ENCODE measurements at regions not wholly inside any gene's neighbourhood (a gene's known extent, or its start where the extent isn't known, plus 50 kb on each side); places are given as distances from the start of the nearest gene placed in this dataset.

- Histone ChIP-seq H3K9me3 (ENCODE audit: insufficient read depth, low read length) (peaks cover 4% of the 10 kb centered on the region; the same call in 1 of the 2 replicates), H3K4me3 (ENCODE audit: insufficient read length, low read depth) (no peak overlapping the region), H3K36me3 (ENCODE audit: insufficient read depth, insufficient read length, low read length) (no peaks in the 10 kb centered on the region), H3K27me3 (ENCODE audit: insufficient read depth, insufficient read length) (no peaks in the 10 kb centered on the region), H3K4me1 (ENCODE audit: insufficient read depth, insufficient read length) (no peaks in the 10 kb centered on the region), H3K9ac (ENCODE audit: insufficient read length, low read depth) (no peak overlapping the region)
- no peak for TF ChIP-seq ZNF274 (IDR thresholded peaks at IDR 0.05; ENCODE audit: low read depth, low read length)
- no peak for TF ChIP-seq YY1 (IDR thresholded peaks at IDR 0.05; ENCODE audit: insufficient read depth, insufficient read length)
- TF ChIP-seq SUZ12 (IDR thresholded peaks at IDR 0.05; ENCODE audit: extremely low read depth, insufficient read depth, insufficient read length): no peak
- no peak for DNase-seq (ENCODE audit: low read depth, low spot score)
Observed at GRCh38 chr6:144588697-144589325, 303.7 kb downstream of the UTRN start.

DNA sequence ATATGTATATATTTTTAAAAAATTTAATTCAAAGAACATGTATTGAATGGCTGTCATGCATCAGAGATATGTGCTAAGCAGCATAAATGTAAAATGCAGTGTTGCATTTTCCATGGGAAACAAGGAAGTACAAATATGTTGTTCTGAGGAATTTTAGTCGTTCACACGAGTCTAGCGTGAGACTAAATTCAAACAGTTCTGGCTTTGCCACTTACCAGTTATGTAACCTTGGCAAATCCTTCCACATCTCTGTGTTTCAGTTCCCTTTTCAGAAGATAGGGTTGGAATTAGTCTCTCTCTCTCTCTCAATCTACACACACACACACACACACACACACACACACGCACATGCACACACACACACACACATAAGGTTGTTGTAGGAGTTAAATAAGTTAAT, 305.4 kb downstream of the UTRN start:
- Histone ChIP-seq H3K27me3 (ENCODE audit: insufficient read depth, insufficient read length) (no peaks in the 10 kb centered on the region), H3K9me3 (ENCODE audit: insufficient read depth, low read length) (peaks cover 4% of the 10 kb centered on the region; the same call in 1 of the 2 replicates), H3K36me3 (ENCODE audit: insufficient read depth, insufficient read length, low read length) (no peaks in the 10 kb centered on the region), H3K9ac (ENCODE audit: insufficient read length, low read depth) (no peak overlapping the region), H3K4me1 (ENCODE audit: insufficient read depth, insufficient read length) (no peaks in the 10 kb centered on the region), H3K4me3 (ENCODE audit: insufficient read length, low read depth) (no peak overlapping the region)
- TF ChIP-seq ZNF274 (IDR thresholded peaks at IDR 0.05; ENCODE audit: low read depth, low read length) (no peak), YY1 (IDR thresholded peaks at IDR 0.05; ENCODE audit: insufficient read depth, insufficient read length) (no peak), SUZ12 (IDR thresholded peaks at IDR 0.05; ENCODE audit: extremely low read depth, insufficient read depth, insufficient read length) (no peak)
- DNase-seq (ENCODE audit: low read depth, low spot score): no peak

- no peak for DNase-seq (ENCODE audit: low read depth, low spot score)
Observed at GRCh38 chr6:144593392-144593791, 308.3 kb downstream of the UTRN start.

DNA sequence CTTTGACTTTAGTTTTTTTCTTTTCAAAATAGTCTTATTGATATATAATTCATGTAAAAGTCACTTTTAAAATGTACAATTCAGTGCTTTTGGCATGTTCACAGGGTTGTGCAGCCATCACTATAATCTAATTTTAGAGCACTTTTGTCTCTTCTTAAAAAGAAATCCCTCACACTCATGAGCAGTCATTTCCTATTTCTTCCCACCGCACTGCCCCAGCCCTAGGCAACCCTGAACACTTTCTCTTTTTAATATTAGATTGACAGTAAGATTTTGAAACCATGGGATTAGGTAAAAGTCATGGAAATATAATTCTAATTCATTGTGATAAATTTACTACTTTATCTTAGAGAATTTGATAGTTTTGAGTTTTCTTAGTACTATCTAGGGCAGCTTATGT, 309.4 kb downstream of the UTRN start:
- Histone ChIP-seq H3K4me3 (ENCODE audit: insufficient read length, low read depth) (no peak overlapping the region), H3K9ac (ENCODE audit: insufficient read length, low read depth) (no peak overlapping the region), H3K4me1 (ENCODE audit: insufficient read depth, insufficient read length) (no peaks in the 10 kb centered on the region), H3K9me3 (ENCODE audit: insufficient read depth, low read length) (peaks cover 4% of the 10 kb centered on the region; the same call in 1 of the 2 replicates), H3K27me3 (ENCODE audit: insufficient read depth, insufficient read length) (no peaks in the 10 kb centered on the region), H3K36me3 (ENCODE audit: insufficient read depth, insufficient read length, low read length) (no peaks in the 10 kb centered on the region)
- TF ChIP-seq ZNF274 (IDR thresholded peaks at IDR 0.05; ENCODE audit: low read depth, low read length) (no peak), SUZ12 (IDR thresholded peaks at IDR 0.05; ENCODE audit: extremely low read depth, insufficient read depth, insufficient read length) (no peak), YY1 (IDR thresholded peaks at IDR 0.05; ENCODE audit: insufficient read depth, insufficient read length) (no peak)
- DNase-seq (ENCODE audit: low read depth, low spot score): no peak

More at GRCh38 chr6:144593392-144593791, 308.3 kb downstream of the UTRN start:
- H3K4me1 ChIP-seq (ENCODE audit: insufficient read depth, insufficient read length): no peaks in the 10 kb centered on the region
- H3K36me3 ChIP-seq (ENCODE audit: insufficient read depth, insufficient read length, low read length): no peaks in the 10 kb centered on the region
- peaks cover 4% of the 10 kb centered on the region; the same call in 1 of the 2 replicates for H3K9me3 ChIP-seq (ENCODE audit: insufficient read depth, low read length)
- no peaks in the 10 kb centered on the region for H3K27me3 ChIP-seq (ENCODE audit: insufficient read depth, insufficient read length)
- no peak overlapping the region for H3K9ac ChIP-seq (ENCODE audit: insufficient read length, low read depth)
- H3K4me3 ChIP-seq (ENCODE audit: insufficient read length, low read depth): no peak overlapping the region
- TF ChIP-seq YY1 (IDR thresholded peaks at IDR 0.05; ENCODE audit: insufficient read depth, insufficient read length): no peak
- TF ChIP-seq ZNF274 (IDR thresholded peaks at IDR 0.05; ENCODE audit: low read depth, low read length): no peak
- no peak for TF ChIP-seq SUZ12 (IDR thresholded peaks at IDR 0.05; ENCODE audit: extremely low read depth, insufficient read depth, insufficient read length)

GRCh38 chr6:144595266-144595665, 310.1 kb downstream of the UTRN start:
- no peaks in the 10 kb centered on the region for H3K4me1 ChIP-seq (ENCODE audit: insufficient read depth, insufficient read length)

GRCh38 chr6:144597511-144597910, 312.4 kb downstream of the UTRN start:
- Histone ChIP-seq H3K36me3 (ENCODE audit: insufficient read depth, insufficient read length, low read length) (no peaks in the 10 kb centered on the region), H3K9ac (ENCODE audit: insufficient read length, low read depth) (no peak overlapping the region), H3K4me1 (ENCODE audit: insufficient read depth, insufficient read length) (no peaks in the 10 kb centered on the region), H3K4me3 (ENCODE audit: insufficient read length, low read depth) (no peak overlapping the region), H3K27me3 (ENCODE audit: insufficient read depth, insufficient read length) (no peaks in the 10 kb centered on the region), H3K9me3 (ENCODE audit: insufficient read depth, low read length) (peaks cover 4% of the 10 kb centered on the region)
- no peak for TF ChIP-seq ZNF274 (IDR thresholded peaks at IDR 0.05; ENCODE audit: low read depth, low read length)
- no peak for DNase-seq (ENCODE audit: low read depth, low spot score)

More at GRCh38 chr6:144595266-144595665, 310.1 kb downstream of the UTRN start:
- H3K4me3 ChIP-seq (ENCODE audit: insufficient read length, low read depth): no peak overlapping the region
- H3K9me3 ChIP-seq (ENCODE audit: insufficient read depth, low read length): peaks cover 4% of the 10 kb centered on the region
- no peak for TF ChIP-seq SUZ12 (IDR thresholded peaks at IDR 0.05; ENCODE audit: extremely low read depth, insufficient read depth, insufficient read length)
- TF ChIP-seq YY1 (IDR thresholded peaks at IDR 0.05; ENCODE audit: insufficient read depth, insufficient read length): no peak
- DNase-seq (ENCODE audit: low read depth, low spot score): no peak
- H3K36me3 ChIP-seq (ENCODE audit: insufficient read depth, insufficient read length, low read length): no peaks in the 10 kb centered on the region
- no peak overlapping the region for H3K9ac ChIP-seq (ENCODE audit: insufficient read length, low read depth)
- no peaks in the 10 kb centered on the region for H3K27me3 ChIP-seq (ENCODE audit: insufficient read depth, insufficient read length)

GRCh38 chr6:144599615-144600014, 314.5 kb downstream of the UTRN start:
- TF ChIP-seq SUZ12 (IDR thresholded peaks at IDR 0.05; ENCODE audit: extremely low read depth, insufficient read depth, insufficient read length) (no peak), ZNF274 (IDR thresholded peaks at IDR 0.05; ENCODE audit: low read depth, low read length) (no peak), YY1 (IDR thresholded peaks at IDR 0.05; ENCODE audit: insufficient read depth, insufficient read length) (no peak)

More at GRCh38 chr6:144599615-144600014, 314.5 kb downstream of the UTRN start:
- Histone ChIP-seq H3K9me3 (ENCODE audit: insufficient read depth, low read length) (no peaks in the 10 kb centered on the region; the same call in 1 of the 2 replicates), H3K27me3 (ENCODE audit: insufficient read depth, insufficient read length) (no peaks in the 10 kb centered on the region), H3K4me3 (ENCODE audit: insufficient read length, low read depth) (no peak overlapping the region), H3K9ac (ENCODE audit: insufficient read length, low read depth) (no peak overlapping the region), H3K36me3 (ENCODE audit: insufficient read depth, insufficient read length, low read length) (no peaks in the 10 kb centered on the region), H3K4me1 (ENCODE audit: insufficient read depth, insufficient read length) (no peaks in the 10 kb centered on the region)
- no peak for DNase-seq (ENCODE audit: low read depth, low spot score)

All from NT2/D1 (cell line).